Prostate gland (tissue), 2 donors: ENCODE measurements at regions not wholly inside any gene's neighbourhood (a gene's known extent, or its start where the extent isn't known, plus 50 kb on each side); places are given as distances from the start of the nearest gene placed in this dataset.

Experiments used
- DNase-seq: peaks from one replicate; pipeline ENCODE4 v3.0.0-alpha.2; 2019; ENCODE audit warnings: low spot score
- H3K27ac ChIP-seq, 2 donors: fragments of 200-600 bp; sonication (generic); 2 replicates each; pipeline ENCODE4 v1.5.1; 2017 to 2019
- H3K27me3 ChIP-seq: fragments of 200-600 bp; sonication (generic); replicated peaks from 2 replicates; pipeline ENCODE4 v1.5.1; 2019; ENCODE audit not compliant: insufficient read depth
- H3K36me3 ChIP-seq, 2 donors: fragments of 200-600 bp; sonication (generic); 1 replicate in 1 of 2; 2 replicates in 1 of 2; pipeline versions ENCODE4 v1.5.1 to v1.8.1; 2017 to 2019
- H3K4me1 ChIP-seq: fragments of 200-600 bp; sonication (generic); replicated peaks from 2 replicates; pipeline ENCODE4 v1.5.1; 2019
- H3K4me3 ChIP-seq, 2 donors: fragments of 200-600 bp; sonication (generic); 2 replicates each; pipeline ENCODE4 v1.5.1; 2017 to 2019
- H3K9me3 ChIP-seq: fragments of 200-600 bp; sonication (generic); 2 replicates; pipeline ENCODE4 v1.5.1; 2017
- CTCF ChIP-seq, 4 experiments: fragments of 200-600 bp in 2 of 4; fragments of 450-650 bp in 2 of 4; sonication (generic) in 2 of 4; IDR thresholded peaks; 1 replicate in 3 of 4; 2 replicates in 1 of 4; pipeline ENCODE4 v1.5.1; 2016 to 2019; ENCODE audit warnings: antibody characterized with exemption in 4 of 4, mild to moderate bottlenecking in 2 of 4, moderate library complexity in 2 of 4
- POLR2A ChIP-seq: fragments of 450-650 bp; IDR thresholded peaks from one replicate; pipeline ENCODE4 v1.6.1; 2016; ENCODE audit warnings: antibody characterized with exemption, mild to moderate bottlenecking
- POLR2AphosphoS5 ChIP-seq: sonication (generic); formaldehyde crosslinking; IDR thresholded peaks from one replicate; pipeline ENCODE4 v1.6.1; 2017; ENCODE audit warnings: antibody characterized with exemption
- WGBS: methylation state at CpG from one replicate; pipeline ENCODE4 v1.1.5; 2018; 5-methylcytosine and 5-hydroxymethylcytosine counted together
- intact Hi-C: fragments of 100-400 bp; cut with DNase I; formaldehyde crosslinking; loops from one replicate; pipeline ENCODE4 v1.14.2; 2022

- Histone ChIP-seq H3K4me3 (no peak overlapping the region), H3K27ac (no peak overlapping the region), H3K9me3 (no peaks in the 10 kb centered on the region), H3K4me1 (no peaks in the 10 kb centered on the region), H3K27me3 (no peaks in the 10 kb centered on the region), H3K36me3 (no peaks in the 10 kb centered on the region)
- no peak for TF ChIP-seq POLR2A
- no peak for TF ChIP-seq CTCF (IDR thresholded peaks at IDR 0.05)
- no peak for TF ChIP-seq POLR2AphosphoS5
- intact Hi-C loops = no loop called here
- 21% methylated on average over 2 of the region's 2 CpGs for WGBS
- DNase-seq = no peak
Measured at GRCh38 chr7:18408461-18408860, 87.1 kb upstream of the HDAC9 start.

- H3K27me3 ChIP-seq = no peaks in the 10 kb centered on the region
- intact Hi-C loops = no loop called here
- H3K4me1 ChIP-seq = no peaks in the 10 kb centered on the region
- no peak overlapping the region for H3K27ac ChIP-seq
- no peak overlapping the region for H3K4me3 ChIP-seq
- no peak for DNase-seq
- WGBS = 67% methylated on average over 4 of the region's 4 CpGs
- no peaks in the 10 kb centered on the region for H3K9me3 ChIP-seq
- H3K36me3 ChIP-seq = no peaks in the 10 kb centered on the region
- TF ChIP-seq POLR2AphosphoS5 = no peak
- no peak for TF ChIP-seq CTCF (IDR thresholded peaks at IDR 0.05)
- no peak for TF ChIP-seq POLR2A
Measured at GRCh38 chr7:18408868-18409267, 86.7 kb upstream of the HDAC9 start.

DNA sequence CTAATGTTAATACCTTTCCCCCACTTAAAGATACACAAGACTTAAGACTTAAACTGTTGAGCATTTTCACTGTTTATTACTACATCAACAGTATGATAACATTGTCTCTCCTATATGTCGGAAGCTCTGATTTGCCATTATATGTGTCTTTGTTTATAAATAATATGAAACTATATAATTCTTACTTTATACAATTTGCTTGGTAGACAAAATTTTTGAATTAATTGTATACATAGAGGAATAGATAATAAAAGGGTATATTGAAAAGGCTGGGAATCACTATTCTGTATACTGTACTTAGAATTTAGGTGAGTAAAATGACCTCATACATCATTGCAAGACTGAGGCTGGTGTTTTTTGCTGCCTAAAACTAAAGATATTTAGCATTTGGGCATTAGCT, 82.1 kb upstream of the HDAC9 start:
- intact Hi-C loops = no loop called here
- Histone ChIP-seq H3K4me1 (no peaks in the 10 kb centered on the region), H3K27ac (no peak overlapping the region), H3K4me3 (no peak overlapping the region), H3K9me3 (no peaks in the 10 kb centered on the region), H3K27me3 (no peaks in the 10 kb centered on the region), H3K36me3 (no peaks in the 10 kb centered on the region)
- 95% methylated on average over 1 of the region's 1 CpG for WGBS
- TF ChIP-seq CTCF (IDR thresholded peaks at IDR 0.05) (no peak), POLR2A (no peak), POLR2AphosphoS5 (no peak)
- no peak for DNase-seq

- peaks cover 1% of the 10 kb centered on the region for H3K4me1 ChIP-seq
- H3K9me3 ChIP-seq = no peaks in the 10 kb centered on the region
- H3K36me3 ChIP-seq = no peaks in the 10 kb centered on the region
- H3K27ac ChIP-seq = no peak overlapping the region
- no peak for DNase-seq
- TF ChIP-seq CTCF (IDR thresholded peaks at IDR 0.05) (no peak), POLR2AphosphoS5 (no peak), POLR2A (no peak)
- no peak overlapping the region for H3K4me3 ChIP-seq
- no peaks in the 10 kb centered on the region for H3K27me3 ChIP-seq
- intact Hi-C loops = no loop called here
- WGBS = 69% methylated on average over 7 of the region's 7 CpGs
Measured at GRCh38 chr7:18414885-18415284, 80.7 kb upstream of the HDAC9 start.

DNA sequence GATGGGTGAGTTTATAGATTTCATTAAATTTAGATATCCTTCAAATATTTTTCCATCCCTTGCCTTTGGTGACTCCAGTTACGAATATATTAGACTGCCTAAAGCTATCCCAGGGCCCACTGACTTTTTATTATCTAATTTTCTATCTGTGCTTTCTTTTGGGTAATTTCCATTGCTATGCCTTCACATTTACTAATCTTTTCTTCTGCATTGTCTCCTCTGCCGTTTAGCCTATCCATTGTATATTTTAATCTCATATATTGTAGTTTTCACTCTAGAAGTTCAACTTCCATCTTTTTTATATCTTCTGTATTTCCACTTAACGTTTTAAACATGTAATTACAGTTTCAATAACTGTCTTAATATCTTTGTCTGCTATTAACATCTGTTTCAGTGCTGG, 78.6 kb upstream of the HDAC9 start:
- no peak for TF ChIP-seq CTCF (IDR thresholded peaks at IDR 0.05)
- TF ChIP-seq POLR2AphosphoS5 = no peak
- TF ChIP-seq POLR2A = no peak
- H3K36me3 ChIP-seq = no peaks in the 10 kb centered on the region
- intact Hi-C loops = no loop called here
- no peak overlapping the region for H3K4me3 ChIP-seq
- peaks cover 2% of the 10 kb centered on the region for H3K4me1 ChIP-seq
- no peak for DNase-seq
- no peaks in the 10 kb centered on the region for H3K9me3 ChIP-seq
- WGBS = 88% methylated on average over 3 of the region's 3 CpGs
- H3K27ac ChIP-seq = no peak overlapping the region
- no peaks in the 10 kb centered on the region for H3K27me3 ChIP-seq
